NOMO-1 treated with DMSO at 0.1 percent for 48 hours (cell line): ENCODE measurements at regions not wholly inside any gene's neighbourhood (a gene's known extent, or its start where the extent isn't known, plus 50 kb on each side); places are given as distances from the start of the nearest gene placed in this dataset.
"Not testable (repeated sequence)": the region's sequence is repeated elsewhere in the genome, so short reads cannot be mapped to it uniquely, and the experiment has no call there.

ENCODE experiments used
- DNase-seq: peaks from one replicate; lab custom pipeline; 2025; ENCODE audit not compliant: unreplicated experiment; lab: John Stamatoyannopoulos, UW

DNA sequence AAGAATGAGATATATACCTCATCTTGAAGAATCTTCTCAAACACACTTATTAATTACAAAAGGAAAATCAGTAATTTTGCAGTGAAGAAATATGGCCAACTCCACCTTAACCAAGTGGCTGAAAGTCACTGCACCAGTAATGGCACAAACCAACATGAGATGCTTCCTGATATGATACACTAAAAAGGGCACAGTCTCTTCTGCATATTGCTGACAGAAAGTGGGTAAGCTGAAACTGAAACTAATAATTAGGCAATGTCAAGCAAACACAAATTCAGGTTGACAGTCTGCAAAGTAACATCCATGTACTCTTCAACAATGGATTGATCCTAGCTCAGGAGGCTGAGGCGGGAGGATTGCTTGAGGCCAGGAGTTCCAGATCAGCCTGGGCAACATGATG lies 56.1 kb downstream of the ZNF22 start:
- peak; percentile 24 for DNase-seq

DNA sequence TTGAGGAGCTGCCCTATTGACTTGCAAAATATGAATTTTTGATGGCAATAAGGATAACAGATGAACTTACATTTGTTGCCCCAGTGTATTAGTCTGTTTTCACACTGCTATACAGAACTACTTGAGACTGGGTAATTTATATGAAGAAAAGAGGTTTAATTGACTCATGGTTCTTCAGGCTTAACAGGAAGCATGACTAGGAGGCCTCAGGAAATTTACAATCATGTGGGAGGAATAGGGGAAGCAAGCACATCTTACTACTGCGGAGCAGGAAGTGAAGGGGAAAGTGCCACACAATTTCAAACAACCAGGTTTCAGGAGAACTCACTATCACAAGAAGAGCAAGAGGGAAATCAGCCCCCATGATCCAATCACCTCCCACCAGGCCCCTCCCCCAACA lies 57.9 kb downstream of the ZNF22 start:
- peak; percentile 70 for DNase-seq

DNA sequence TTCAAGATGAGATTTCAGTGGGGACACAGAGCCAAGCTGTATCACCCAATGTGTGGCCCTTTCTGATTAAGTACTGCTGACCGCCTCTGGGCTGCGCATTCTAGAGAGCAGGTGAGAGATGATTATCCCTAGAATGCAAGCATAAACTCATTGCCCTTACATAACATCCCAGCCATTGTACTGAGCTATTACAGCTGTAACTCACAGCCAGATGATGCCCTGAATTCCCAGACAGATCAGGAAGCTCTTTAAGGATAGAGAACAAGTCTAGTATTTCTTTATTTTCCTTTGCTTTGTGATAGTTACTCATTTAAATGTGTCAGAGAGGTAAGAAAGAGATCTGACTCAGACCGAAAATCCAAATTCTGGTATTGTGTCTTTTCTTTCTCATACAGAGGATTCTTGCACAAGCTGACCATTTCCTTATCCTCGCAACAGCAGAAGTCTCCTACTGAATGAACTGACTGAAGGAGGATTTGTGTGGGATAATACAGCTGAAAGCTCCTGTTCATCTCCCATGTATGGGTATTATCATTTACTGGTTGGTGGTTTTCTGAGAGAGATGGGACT lies 58.4 kb downstream of the ZNF22 start:
- DNase-seq: peak; percentile 46

DNA sequence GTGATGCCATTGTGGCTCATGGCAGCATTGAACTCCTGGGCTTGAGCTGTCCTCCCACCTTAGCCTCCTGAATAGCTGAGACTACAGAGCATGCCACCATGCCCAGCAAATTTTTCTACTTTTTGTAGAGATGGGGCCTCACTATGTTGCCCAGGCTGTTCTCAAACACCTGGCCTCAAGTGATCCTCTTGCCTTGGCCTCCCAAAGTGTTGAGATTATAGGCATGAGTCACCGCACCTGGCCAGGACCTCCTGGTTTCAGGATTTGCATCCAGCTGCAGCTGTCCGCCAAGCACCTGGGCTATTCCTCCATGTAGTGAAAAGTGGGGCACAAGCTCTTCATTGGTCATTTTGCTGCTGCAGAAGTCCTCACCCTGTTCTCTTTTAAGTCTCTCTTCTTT lies 58.9 kb downstream of the ZNF22 start:
- DNase-seq: no peak

DNA sequence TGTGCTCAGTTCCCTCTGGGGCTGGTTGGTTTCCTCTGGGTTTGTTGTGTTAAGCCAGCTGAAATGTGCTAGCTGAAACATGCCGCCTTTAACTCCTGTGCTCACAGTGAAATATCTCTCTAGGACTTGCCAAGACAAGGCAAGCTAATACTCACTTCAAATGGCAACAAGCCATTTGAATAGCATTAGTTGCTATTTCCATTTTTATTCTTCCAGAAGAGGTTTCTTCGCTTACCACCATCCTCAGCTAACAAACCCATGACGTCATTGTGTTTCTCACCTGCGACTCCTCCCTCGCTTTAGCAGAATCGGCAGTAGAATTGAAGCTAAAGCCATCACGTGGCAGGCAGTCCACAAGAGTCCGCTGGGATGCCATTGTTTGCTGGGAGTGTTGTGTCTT lies 61.3 kb downstream of the ZNF22 start:
- no peak for DNase-seq

DNA sequence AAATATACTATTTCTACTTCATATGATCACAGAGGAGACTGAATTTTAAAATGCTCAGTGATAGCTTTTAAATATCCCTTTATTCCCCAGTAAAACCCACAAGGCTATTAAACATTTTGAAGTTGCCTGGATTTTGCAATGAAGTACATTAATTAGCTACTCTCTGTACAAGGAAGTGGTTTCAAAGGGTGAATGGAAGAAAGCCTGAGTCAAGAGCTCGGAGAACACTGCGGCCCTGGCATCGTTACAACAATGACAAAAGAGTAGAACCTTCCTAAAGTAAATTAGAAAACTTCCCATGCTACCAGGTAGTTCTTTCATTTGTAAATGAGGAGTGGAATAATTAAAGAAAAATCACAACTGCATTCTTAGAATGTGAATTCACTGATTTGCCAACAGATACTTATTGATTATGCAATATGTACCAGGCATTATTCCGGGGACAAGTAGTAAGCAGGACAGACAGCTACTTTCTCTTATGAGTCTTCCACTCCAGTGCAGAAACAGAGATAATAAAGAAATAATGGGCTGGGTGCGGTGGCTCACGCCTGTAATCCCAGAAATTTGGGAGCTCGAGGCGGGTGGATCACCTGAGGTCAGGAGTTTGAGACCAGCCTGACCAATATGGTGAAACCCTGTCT lies 63.0 kb downstream of the ZNF22 start:
- peak; percentile 92 for DNase-seq

DNA sequence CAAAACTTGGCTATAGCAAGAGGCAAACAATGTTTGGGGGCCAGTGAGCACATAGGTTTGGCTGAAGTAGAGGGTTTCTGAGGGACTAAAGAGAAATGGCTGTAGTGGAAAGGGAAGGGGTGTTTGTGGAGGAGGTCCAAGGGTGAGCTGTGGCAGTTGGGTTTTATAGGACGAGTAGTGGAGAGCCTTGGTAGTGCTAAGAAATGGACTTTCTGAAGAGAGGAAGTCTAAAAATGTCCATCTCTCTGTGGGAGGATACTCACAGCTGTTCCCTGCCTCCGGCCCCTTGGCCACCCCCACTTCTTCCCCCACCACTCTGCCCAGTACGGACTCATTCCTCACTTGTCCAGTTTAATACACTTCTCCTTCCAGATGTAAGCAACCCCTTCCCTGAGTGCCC lies 64.3 kb downstream of the ZNF22 start:
- DNase-seq: no peak

DNA sequence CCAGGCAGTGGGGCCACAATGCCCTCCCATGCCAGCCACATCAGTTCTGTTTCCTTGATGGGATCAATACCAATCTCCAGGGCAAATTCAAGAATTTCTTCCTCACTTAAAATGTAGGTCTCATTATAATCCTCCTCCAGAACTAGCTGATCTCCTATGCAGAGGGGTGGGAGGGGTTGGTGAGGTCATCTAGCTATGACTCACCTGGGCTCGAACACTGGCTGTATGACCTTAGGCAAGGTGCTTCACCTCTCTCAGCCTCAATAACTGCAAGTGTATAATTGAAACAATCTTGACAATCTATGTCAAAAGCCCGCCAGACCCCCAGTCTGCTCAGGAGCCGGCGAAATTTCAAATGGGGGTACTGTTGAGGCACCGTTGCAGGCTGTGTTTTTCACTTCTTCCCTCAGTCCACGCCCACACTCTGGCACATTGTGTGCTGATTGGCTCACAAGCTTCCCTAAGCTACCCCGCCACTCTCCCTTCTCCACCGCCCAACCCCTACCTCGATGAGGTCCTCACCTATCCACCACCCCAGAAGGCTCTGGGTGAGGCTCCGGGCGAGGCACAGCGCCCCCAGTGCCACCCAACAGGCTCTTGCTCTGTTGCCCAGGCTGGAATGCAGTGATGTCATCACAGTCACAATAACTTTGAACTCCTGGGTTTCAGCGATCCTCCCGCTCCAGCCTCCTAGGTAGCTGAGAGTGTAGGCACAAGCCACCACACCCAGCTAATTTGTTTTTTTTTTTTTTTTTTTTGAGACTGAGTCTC lies 70.5 kb downstream of the ZNF22 start:
- no peak for DNase-seq

DNA sequence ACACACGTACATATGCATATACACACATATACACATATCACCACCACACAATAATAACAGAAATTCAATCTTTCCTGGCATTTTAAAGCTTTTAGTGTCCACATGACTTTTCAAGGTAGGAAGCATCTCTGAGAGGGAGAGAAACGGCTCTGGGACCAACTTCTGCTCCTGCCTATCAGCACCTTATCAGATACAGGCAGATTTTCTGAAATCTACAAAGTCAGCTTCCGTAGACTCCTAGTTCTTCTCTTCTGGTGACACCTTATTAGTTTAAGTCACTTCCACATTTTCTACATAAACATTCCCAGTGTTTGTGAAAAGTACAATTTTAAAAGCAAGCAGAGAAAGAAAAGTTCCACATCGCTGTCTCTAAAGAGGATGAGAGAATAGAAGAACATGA lies 74.5 kb downstream of the ZNF22 start:
- DNase-seq: no peak

DNA sequence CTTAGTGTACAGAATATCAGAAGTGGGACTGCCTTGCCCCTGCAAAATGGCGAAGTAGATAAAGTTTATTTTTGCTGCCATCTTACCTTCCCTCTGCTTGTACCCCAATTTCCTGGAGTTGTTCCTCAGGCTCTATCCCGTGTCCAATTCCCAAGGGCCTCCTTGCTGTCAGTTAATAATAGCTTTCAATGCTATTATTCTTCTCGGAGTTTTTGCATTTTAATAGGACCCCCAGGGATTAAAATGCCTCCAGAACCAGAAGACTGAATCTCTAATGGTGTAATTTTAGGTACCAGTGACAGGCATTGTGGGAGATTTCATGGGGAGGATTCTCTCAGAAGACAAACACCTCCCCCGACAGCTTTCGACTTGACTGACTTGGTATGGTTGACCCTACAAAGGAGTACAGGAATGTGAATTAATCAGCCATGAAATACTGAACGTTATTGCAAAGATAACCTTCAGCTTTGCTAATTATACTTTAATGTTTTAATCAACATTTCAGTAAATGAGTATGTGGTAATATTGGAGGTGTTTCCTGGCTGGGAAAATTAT lies 75.2 kb downstream of the ZNF22 start:
- DNase-seq: no peak

DNA sequence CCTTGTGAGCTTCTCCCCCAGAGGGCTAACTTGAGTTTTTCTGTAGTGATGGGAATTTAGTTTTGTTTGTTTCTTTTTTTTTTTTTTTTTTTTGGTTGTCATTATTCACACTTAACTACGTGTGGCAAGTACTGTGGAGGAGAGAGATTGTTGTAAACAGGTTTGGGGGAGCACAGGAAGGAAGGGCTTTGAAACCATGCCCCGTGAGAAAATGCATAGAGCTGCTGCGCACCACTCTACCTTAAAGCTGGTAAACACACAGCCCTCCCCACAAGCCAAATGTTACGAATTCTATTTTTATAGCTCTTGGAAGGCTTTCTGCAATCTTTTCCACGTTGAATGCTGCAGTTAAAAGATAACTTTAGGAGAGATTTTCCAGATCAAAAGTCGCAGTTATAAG lies 76.2 kb downstream of the ZNF22 start:
- no peak for DNase-seq

DNA sequence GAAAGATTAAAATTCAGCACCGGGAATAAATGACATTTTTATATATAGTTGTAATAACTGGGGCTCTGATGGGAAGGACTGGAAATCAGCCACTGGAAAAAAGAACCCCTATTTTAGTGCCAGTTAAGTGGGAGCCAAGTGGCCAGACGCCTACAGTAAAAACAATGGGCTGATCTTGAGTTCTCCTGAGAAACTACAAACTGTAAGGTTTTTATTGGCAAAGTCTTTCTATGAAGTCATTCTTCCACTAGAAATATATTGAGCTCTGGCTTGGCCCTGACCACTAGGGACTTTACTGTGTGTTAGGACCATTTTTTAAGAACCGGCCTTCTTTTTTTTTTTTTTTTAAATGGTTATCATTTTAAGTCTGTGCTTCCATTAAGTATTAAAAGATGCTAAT lies 79.6 kb downstream of the ZNF22 start:
- DNase-seq: no peak

DNA sequence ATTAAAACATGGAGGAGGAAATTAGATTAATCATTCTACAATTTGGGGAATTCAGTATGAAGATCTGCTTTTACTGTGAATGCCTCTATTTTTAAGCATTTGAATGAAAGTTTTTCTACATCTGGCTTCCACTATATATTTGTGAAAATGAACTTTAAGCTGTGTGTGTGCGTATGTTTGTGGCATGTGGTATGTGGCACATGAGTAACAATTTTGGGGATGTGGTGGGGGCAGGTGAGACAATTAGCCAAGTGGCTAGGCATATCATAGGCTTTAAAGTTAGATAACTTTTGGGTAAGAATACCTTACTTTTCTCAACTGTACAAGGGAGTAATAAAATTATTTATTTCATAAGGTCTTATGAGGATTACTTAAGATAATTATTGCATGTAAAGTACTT lies 81.5 kb downstream of the ZNF22 start:
- no peak for DNase-seq

DNA sequence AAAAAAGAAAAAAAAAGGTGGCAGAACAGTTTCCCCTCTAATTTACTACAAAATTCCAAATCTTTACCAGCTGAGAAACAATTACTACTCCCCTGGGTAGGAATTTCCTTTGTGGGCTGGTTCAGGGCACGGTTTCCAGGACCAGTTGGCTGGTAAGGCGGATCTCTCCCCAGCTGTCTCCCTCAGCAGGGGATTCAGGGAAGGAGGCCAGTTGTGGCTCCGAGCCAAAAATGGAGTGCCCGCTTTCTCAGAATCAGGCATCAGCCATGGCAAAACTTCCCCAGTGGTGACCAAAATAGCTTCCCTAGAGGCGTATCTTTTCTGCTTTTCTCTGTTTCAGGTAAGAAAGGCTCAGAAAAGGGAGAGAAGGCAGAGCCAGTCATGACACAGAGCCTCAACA lies 91.2 kb downstream of the ZNF22 start:
- no peak for DNase-seq

DNA sequence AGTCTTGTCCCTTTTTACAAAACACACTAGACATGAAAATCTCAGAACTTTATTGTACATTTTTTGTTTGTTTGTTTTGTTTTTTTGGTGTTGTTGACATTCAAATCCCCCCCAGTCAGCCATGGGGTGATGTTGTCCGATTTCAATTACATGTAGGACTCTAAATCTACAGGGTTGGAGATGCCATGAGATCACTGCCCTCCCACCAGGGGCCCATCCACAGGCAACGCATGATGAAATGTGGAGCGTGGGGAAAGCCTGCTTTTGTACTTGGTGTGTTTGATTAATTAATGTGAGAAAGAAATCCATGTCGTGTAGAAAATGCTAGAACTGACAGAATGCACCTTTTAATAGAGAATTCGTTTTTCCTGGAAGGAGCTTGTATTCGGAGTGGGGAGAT lies 93.2 kb downstream of the ZNF22 start:
- no peak for DNase-seq

DNA sequence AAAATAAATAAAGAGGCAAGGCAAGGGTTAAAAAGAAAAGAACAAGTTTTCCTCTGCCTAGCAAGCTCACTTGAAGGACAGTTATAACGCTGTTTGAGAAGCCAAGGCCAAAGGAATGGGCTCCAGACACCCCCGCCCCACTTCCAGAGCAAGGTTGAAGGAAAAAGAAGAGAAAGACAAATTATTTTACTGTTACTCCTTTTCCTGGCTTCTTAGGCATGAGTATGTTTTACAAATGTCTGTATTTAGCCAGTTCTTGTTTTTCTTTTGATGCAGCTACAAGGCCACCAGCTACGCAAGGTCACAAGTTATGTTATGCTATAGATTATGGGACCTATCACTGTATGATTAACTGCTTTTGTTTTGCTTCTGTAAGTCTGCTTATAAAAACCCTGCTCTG lies 94.6 kb downstream of the ZNF22 start:
- DNase-seq: no peak

DNA sequence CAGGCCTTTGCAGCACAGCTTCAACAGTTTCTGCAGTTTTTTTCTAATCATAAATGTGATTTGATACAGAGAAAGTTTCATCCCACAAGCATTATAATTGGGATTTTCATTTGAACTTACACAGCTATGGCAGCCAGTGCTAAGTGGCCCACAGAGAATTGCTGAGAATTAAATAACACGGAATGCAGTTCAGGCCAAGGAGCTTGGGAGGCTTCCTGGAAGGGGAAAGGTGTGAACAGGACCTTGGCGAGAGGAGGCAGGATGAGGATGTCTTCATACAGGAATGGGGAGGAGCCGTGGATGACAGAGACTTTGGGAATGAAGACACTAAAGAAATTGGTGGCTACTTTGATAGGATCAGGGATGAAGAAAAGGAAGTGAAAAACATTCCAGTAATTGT lies 95.3 kb downstream of the ZNF22 start:
- DNase-seq: no peak

DNA sequence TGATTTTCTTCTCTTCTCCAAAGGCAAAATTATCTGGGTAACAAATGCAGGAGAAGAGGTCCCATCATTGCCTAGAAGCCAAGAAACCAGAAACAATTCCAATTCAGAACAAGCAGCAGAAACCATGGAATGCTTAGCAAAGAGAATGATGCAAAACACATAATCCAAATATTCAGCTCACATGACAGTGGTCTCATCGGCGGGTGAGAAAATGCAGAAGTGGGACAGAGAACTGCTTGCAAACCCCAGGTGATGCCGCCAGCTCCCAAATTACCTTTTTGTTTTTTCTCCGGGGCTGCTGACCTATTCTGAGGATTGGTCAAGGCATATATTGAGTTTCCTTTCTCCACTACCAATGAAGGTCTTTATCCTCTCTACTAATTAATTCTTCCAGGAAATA lies 99.7 kb downstream of the ZNF22 start:
- DNase-seq: no peak

DNA sequence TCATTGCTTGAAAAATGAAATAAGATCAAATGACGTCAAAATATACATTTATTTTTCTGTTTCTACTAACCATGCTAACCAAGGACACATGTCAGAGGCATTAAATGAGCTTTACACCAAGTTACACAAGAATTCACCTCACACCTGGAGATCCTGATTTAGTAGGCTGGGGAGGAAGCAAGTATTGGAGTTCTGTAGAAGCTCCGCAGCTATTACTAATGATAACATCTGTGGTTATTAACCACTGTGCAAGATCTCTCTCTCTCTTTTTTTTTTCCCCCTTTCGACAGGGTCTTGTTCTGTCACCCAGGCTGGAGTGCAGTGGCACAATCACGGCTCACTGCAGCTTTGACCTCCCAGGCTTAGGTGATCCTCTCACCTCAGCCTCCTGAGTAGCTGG lies 104.0 kb downstream of the ZNF22 start:
- DNase-seq: no peak

DNA sequence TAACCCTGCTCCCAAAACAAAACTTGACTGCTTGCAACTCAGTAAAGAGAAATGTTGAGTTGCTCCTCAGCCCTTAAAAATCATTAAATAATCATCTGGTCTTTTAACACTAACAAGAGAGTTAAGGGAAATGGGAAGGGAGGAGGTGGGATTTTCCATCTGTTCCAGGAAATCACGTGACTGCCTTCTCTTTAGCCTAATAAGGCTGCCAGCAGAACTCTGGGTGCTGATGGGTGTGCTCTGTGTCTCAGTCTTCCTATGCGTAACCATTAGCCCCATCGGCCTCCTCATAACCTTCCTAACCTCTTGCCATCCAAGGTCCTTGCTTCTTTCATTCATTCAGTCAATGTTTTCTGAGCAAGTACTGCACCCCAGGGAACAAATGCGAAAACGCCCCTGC lies 104.6 kb downstream of the ZNF22 start:
- not testable (repeated sequence) for DNase-seq

DNA sequence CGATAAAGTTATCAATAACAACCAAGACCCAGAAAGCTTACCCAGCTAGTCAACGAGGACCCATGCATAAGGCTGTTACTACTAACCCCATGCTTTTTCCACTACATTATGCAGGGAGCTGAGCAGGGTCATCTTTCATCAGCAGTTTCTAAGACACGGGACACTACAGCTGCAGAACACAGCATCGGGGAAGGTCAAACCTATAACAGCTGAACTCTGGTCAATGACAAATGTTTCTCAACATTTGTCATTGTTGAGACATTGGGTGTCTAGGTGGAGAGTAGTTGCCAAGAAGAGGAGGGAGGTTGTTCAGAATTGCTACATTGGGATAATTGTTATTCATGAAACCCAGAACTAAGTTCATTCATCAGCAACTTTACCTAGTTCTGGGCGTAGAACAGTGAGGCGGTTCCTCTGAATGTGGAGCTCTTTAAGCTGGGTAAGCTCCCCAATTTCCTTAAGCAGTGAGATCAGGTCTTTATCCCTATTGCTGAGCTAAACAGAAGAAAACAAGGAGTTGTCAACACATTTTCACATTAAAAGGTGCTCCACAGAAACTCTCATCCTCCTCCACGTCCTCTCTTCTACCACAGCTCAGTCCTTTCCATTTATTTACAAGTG lies 105.6 kb downstream of the ZNF22 start:
- no peak for DNase-seq

DNA sequence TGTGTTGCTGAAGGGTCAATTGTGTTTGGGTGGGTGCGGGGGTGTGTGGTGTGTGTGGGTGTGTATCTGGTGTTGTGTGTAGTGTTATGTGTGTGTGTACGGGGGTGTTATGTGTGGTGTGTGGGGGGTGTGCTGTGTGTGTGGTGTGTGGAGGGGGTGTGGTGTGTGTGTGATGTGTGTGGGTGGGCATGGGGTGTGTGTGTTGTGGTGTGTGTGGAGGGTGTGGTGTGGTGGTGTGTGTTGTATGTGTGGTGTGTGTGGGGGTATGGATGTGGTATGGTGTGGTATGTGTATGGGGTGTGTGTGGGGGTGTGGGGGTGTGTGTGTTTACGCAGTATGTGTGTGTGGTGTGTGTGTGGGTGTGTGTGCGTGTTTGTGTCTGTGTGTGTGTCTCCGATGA lies 110.8 kb downstream of the ZNF22 start:
- no peak for DNase-seq
